Cardiac muscle cell (in vitro differentiated cells and primary cell): ENCODE measurements at regions not wholly inside any gene's neighbourhood (a gene's known extent, or its start where the extent isn't known, plus 50 kb on each side); places are given as distances from the start of the nearest gene placed in this dataset.

ENCODE experiments used
- DNase-seq, 2 donors: peaks; one replicate each; pipeline versions ENCODE4 v3.0.0 to v3.0.0-alpha.2; 2010 to 2017; ENCODE audit warnings: low read depth in 1 of 2, low spot score in 1 of 2
- H3K27ac ChIP-seq: fragments of 200-600 bp; sonication (generic); 2 replicates; pipeline ENCODE4 v1.5.1; 2016
- H3K27me3 ChIP-seq: fragments of 200-600 bp; sonication (generic); 2 replicates; pipeline ENCODE4 v1.6.0; 2016; ENCODE audit warnings: control low read depth
- H3K36me3 ChIP-seq: fragments of 200-600 bp; sonication (generic); 2 replicates; pipeline ENCODE4 v1.5.1; 2016; ENCODE audit warnings: control low read depth
- H3K4me1 ChIP-seq: fragments of 200-600 bp; sonication (generic); 2 replicates; pipeline ENCODE4 v1.8.1; 2017; ENCODE audit warnings: low read depth, mild to moderate bottlenecking, mixed run types
- H3K4me3 ChIP-seq: fragments of 200-600 bp; sonication (generic); 2 replicates; pipeline ENCODE4 v1.5.1; 2016; ENCODE audit warnings: mild to moderate bottlenecking
- H3K9me3 ChIP-seq: fragments of 200-600 bp; sonication (generic); 2 replicates; pipeline ENCODE4 v1.5.1; 2017; ENCODE audit warnings: low read depth, mild to moderate bottlenecking, control low read depth
- CTCF ChIP-seq: IDR thresholded peaks from 2 replicates; pipeline ENCODE4 v1.5.1; 2012; ENCODE audit warnings: low read depth, mild to moderate bottlenecking, low read length

GRCh38 chr15:62879770-62880169 is 162.8 kb upstream of the TPM1 start:
- no peak overlapping the region for H3K27ac ChIP-seq
- no peaks in the 10 kb centered on the region for H3K27me3 ChIP-seq
- no peak for TF ChIP-seq CTCF
- H3K36me3 ChIP-seq = no peaks in the 10 kb centered on the region
- H3K4me3 ChIP-seq = no peak overlapping the region
- H3K4me1 ChIP-seq = peaks cover 11% of the 10 kb centered on the region
- no peak for DNase-seq
- H3K9me3 ChIP-seq = no peaks in the 10 kb centered on the region

- no peaks in the 10 kb centered on the region for H3K27me3 ChIP-seq
- H3K4me1 ChIP-seq = peaks cover 6% of the 10 kb centered on the region
- DNase-seq = peak in 1 of 2 donors; percentile 69
- H3K9me3 ChIP-seq = no peaks in the 10 kb centered on the region
- H3K36me3 ChIP-seq = no peaks in the 10 kb centered on the region
- H3K27ac ChIP-seq = no peak overlapping the region
- TF ChIP-seq CTCF = no peak
- H3K4me3 ChIP-seq = no peak overlapping the region
Observed at GRCh38 chr15:62880278-62880677, 162.3 kb upstream of the TPM1 start.

GRCh38 chr15:62881056-62881455 is 161.5 kb upstream of the TPM1 start:
- DNase-seq = no peak
- H3K36me3 ChIP-seq = no peaks in the 10 kb centered on the region
- H3K27me3 ChIP-seq = no peaks in the 10 kb centered on the region
- no peak overlapping the region for H3K4me3 ChIP-seq
- TF ChIP-seq CTCF = no peak
- no peaks in the 10 kb centered on the region for H3K9me3 ChIP-seq
- H3K4me1 ChIP-seq = no peaks in the 10 kb centered on the region
- H3K27ac ChIP-seq = no peak overlapping the region

GRCh38 chr15:62883938-62884479 is 158.5 kb upstream of the TPM1 start:
- no peak overlapping the region for H3K4me3 ChIP-seq
- DNase-seq = no peak
- TF ChIP-seq CTCF = no peak
- no peaks in the 10 kb centered on the region for H3K9me3 ChIP-seq
- peaks cover 12% of the 10 kb centered on the region for H3K4me1 ChIP-seq
- no peaks in the 10 kb centered on the region for H3K27me3 ChIP-seq
- H3K27ac ChIP-seq = no peak overlapping the region
- H3K36me3 ChIP-seq = no peaks in the 10 kb centered on the region

- peak in 1 of 2 donors; percentile 46 for DNase-seq
- Histone ChIP-seq H3K9me3 (no peaks in the 10 kb centered on the region), H3K4me3 (no peak overlapping the region), H3K27ac (peak overlapping the region; percentile 37), H3K4me1 (peaks cover 18% of the 10 kb centered on the region), H3K36me3 (no peaks in the 10 kb centered on the region), H3K27me3 (no peaks in the 10 kb centered on the region)
- TF ChIP-seq CTCF = no peak
Observed at GRCh38 chr15:62886431-62887071, 156.0 kb upstream of the TPM1 start.
